CD4-positive, alpha-beta T cell treated with Interleukin-21 for 1 hour (primary cell): ENCODE measurements at regions not wholly inside any gene's neighbourhood (a gene's known extent, or its start where the extent isn't known, plus 50 kb on each side); places are given as distances from the start of the nearest gene placed in this dataset.
"Not testable (repeated sequence)": the region's sequence is repeated elsewhere in the genome, so short reads cannot be mapped to it uniquely, and the experiment has no call there.

Experiments
- DNase-seq: peaks from one replicate; pipeline ENCODE4 v3.0.0-alpha.2; 2020

DNA sequence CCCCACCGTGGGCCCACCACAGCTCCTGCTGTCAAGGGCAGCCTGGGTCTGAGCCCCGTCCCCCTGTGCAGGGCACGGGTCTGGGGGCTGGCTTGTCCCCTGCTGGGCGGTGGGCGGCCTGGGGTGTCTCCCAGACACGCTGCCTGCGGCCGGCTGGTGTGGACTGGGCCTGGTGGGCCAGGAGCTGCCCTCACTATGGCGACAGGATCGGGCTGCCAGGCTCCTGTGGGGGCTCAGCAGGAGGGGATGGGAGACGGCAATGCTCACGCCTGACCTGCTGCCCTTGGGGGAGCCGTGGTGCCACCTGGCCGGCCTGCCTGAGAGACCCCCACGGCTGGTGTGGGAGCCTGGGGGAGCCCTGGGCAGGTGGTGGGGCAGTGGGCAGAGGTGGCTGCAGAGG, 156.1 kb downstream of the TMEM121 start:
- not testable (repeated sequence) for DNase-seq

DNA sequence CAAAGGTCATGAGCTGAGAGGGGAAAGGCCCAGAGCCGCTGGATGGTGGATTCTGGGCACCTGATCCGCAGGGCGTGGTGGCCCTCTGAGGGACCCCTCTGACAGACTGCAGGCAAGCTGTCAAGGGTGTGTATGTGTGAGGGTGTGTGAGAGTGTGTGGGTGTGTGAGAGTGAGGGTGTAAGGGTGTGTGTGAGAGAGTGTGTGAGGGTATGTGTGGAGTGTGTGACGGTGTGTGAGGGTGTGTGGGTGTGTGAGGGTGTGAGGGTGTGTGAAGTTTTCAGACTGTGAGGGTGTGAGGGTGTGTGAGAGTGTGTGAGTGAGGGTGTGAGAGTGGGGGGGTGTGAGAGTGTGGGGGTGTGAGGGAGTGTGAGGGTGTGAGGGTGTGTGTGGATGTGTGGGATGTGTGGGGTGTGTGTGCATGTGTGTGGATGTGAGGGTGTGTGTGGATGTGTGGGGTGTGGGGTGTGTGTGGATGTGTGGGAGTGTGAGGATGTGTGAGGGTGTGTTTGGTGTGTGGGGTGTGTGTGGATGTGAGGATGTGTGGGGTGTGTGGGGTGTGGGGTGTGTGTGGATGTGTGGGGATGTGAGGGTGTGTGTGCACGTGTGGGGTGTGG, 156.7 kb downstream of the TMEM121 start:
- no peak for DNase-seq

DNA sequence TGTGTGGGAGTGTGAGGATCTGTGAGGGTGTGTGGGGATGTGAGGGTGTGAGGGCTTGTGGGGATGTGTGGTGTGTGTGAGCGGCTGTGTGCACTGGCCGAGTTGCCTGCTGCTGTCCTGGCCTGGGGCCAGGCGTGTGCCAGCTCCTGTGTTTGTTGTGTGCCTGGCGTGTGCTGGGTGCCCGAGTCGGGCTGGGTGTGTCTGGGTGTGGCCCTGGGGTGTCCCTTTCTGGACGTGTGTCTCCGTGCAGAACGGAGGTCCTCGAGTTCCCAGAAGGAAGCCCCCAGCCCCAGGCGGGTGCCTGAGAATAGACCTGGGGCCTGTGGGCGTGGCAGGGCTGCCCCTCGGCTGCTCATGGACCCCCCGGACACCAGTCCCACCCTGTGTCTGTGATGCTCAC, 157.7 kb downstream of the TMEM121 start:
- not testable (repeated sequence) for DNase-seq

DNA sequence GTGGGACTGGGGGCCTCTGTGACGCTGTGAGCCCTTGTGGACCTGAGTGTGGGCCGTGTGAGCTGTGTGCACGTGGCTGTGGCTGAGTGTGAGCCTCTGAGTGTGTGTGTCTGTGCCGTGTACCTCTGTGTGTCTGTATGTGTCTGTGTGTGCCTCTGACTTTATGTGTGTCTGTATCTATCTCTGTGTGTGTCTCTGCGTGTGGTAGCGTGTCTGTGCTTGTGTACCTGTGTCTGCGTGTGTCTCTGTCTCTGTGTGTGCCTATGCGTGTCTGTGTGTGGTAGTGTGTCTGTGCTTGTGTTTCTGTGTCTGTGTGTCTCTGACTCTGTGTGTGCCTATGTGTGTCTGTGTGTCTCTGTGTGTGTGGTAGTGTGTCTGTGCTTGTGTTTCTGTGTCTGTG, 158.2 kb downstream of the TMEM121 start:
- DNase-seq, result not testable (repeated sequence)

DNA sequence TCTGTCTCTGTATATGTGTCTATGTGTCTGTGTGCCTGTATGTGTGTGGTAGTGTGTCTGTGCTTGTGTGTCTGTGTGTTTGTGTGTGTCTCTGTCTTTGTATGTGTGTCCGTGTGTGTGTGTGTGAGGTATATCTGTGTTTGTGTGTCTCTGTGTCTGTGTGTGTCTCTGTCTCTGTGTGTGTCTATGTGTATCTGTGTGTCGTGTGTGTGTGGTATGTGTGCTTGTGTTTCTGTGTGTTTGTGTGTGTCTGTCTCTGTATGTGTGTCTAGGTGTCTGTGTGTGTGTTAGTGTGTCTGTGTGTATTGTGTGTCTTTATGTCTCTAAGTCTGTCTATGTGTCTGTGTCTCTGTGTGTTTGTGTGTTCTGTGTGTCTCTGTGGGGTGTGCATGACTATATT, 158.6 kb downstream of the TMEM121 start:
- DNase-seq, result no peak

DNA sequence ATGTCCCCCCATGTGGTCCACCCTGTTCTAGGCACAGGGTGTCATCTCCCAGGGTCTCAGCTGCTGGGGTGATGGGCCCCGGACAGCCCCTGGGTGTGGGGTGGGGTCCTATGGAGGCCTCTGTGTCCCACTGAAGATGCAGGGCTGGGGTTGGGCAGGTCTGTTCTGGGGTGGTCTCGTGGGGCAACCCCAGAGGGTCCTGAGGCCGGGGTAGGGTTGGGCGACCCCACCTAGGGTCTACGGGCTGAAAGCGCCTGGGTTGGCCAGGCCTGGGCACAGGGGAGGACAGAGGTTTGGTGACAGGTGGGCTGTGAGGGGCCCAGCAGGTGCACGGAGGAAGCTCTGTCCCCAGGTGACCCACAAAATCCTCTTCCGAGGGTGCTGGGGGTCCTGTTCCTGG, 159.2 kb downstream of the TMEM121 start:
- DNase-seq, result not testable (repeated sequence)

DNA sequence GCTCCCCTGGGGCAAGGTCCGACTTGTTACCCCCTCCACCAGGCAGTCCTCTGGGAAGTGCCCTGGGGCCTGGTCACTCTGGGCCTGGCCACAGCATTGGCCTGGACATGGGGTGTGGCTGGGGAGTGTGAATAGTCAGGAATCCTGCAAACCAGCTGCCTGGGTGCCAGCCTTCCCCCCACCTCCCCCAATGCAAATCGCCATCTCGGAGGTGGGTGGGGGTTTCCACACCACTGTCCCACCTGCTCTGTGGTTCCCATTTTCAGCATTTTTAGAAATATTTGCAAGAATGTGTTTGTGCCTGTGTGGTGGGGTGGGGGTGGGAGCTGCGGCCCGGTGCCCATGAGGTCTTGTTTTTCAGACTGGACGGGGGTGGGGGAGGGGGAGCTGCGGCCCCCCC, 159.7 kb downstream of the TMEM121 start:
- DNase-seq, result not testable (repeated sequence)

DNA sequence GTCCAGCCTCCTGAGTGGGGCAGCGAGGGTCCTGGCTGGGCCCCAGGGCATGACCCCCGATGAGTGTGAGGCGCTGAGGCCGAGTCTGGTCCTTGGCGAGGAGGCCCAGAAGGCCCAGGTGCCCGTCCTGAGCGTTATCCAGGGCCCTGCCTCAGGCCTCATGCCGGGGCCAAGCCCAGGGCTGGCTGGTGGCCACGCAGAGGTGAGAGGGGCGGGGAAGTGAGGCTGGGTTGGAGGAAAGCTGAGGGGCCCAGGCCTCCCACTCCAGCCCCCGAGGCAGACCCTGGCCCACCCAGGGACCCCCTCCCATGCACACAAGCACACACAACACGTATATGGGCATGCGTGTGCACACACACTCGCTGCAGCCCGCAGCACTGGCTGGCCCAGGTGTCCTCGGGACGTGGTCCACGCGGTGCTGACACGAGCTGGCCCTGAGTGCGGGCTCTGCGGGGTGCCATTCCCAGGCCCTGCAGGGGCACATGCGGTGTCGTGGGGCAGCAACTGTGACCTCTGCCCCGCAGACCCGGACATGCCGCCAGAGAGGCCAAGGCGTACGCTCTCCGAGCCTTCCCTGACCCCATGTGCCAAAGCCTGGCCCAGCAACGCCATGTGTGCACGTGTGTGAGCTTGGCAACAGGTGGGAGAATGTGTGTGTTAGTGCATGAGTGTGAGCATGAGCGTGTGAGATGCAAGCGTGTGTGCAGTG, 160.2 kb downstream of the TMEM121 start:
- DNase-seq, result not testable (repeated sequence)

DNA sequence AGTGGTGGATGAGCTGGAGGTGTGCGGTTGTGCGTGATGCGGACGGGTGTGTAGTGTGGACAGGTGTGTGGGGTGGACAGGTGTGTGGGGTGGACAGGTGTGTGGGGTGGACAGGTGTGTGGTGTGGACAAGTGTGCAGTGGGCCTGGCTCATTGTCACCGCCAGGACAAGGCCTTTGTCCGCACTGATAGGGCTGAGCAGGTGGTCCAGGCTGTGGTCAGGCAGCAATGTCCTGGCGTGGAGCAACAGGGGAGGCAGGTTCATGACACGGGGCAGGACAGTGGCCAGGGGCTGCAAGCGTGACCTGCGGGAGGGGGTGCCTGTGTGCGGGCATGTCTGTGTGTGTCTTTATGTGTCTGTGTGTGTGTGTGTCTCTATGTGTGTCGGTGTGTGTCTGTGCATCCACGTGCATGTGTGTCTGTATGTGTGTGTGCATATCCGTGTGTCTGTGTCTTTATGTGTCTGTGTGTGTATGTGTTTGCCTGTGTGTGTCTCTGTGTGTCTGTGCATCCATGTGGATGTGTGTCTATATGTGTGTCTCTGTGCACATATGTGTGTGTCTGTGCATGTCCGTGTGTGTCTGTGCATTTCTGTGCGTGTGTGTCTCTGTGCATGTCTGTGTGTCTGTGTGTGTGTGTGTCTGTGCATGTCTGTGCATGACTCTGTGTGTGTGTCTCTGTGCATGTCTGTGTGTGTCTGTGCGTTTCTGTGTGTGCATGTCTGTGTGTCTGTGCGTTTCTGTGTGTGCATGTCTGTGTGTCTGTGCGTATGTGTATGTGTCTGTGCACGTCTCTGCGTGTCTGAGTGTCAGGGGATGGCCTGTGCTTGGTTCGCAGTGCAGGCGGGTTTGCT, 161.0 kb downstream of the TMEM121 start:
- DNase-seq, result not testable (repeated sequence)

DNA sequence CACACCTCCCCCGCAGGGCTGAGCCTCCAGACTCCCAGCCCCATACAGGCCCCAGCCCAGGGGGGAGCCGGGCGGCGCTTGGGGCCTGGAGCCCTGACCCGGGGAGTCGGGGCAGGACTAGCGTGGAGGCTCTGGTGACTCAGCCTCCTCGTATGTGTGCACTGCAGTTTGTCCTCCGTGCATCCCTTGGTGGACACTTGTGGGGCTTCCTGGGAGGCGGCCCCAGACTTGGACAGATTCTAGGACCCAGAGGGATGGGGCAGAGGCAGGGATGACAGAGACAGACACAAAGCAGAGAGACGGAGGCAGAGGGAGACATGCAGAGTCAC, 161.6 kb downstream of the TMEM121 start:
- DNase-seq, result not testable (repeated sequence)

DNA sequence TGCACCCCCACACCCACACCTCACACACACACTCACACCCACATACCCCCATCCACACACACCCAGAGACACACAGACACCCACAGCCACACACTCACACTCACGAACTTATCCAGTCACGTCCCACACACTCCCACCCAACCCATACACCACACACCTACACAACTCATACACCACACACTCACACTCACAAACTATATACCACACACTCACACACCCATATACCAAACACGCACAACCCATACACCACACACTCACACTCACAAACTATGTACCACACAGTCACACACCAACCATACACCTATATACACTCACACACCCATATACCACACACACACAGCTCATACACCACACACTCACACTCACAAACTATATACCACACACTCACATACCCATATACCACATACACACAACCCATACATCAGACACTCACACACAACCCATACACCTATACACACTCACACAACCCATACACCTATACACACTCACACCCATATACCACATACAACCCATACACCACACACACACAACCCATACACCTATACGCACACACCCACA, 162.4 kb downstream of the TMEM121 start:
- DNase-seq, result not testable (repeated sequence)

DNA sequence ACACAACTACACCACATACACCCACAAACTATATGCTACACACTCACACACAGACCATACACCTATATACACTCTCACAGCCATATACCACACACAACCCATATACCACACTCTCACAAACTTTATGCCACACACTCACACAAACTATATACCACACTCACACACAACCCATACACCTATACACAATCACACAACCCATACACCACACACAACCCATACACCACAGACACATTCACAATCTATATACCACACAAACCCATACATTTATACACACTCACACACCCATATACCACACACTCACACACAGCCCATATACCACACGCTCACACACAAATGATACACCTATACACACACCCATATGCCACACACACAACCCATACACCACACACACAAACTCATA, 163.3 kb downstream of the TMEM121 start:
- no peak for DNase-seq

DNA sequence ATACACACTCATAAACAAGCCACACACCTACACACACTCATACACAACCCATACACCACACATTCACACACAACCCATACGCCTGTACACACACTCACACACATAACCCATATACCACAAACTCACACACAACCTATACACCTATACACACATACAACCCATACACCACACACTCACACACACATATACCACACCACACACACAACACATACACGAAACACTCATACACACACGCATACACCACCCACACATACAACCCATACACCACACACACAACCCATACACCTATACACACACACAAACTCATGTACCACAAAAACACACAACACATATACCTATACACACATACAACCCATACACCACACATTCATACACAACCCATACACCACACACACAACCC, 164.3 kb downstream of the TMEM121 start:
- no peak for DNase-seq

DNA sequence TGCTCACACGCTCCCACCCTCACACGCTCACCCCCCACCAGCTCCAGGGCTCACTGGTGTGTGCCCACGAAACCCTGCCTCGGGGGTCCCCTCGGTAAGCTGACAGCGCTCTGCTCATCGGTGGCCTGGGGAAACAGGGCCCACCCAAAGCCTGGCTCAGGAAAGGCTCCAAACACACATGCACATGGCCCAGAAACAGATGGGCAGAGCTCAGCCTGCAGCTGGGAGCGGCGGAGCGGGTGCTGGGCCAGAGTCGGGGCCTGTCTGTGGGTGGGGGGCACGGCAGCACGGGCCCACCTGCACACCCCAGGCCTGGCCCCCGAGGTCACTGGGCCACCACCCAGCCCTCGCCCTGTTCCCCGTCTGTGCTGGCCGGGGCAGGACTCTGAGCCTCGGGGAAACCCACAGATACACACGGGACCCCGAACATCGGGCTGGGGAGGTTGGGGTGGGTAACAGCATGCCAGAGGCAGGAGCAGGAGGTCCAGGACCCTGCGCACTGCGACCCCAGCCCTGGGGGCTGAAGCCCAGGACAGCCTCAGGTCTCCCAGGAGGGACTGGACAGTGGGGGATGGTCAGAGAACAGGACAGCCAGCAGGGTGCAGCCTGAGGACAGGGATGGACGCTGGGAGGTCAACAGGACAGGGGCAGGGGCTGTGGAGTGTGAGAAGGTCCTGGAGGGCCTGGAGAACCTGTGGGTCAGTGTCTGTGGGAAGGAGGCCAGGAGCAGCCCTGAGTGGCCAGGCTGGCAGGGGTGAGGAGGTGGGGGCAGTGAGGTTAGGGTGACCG, 165.1 kb downstream of the TMEM121 start:
- not testable (repeated sequence) for DNase-seq

DNA sequence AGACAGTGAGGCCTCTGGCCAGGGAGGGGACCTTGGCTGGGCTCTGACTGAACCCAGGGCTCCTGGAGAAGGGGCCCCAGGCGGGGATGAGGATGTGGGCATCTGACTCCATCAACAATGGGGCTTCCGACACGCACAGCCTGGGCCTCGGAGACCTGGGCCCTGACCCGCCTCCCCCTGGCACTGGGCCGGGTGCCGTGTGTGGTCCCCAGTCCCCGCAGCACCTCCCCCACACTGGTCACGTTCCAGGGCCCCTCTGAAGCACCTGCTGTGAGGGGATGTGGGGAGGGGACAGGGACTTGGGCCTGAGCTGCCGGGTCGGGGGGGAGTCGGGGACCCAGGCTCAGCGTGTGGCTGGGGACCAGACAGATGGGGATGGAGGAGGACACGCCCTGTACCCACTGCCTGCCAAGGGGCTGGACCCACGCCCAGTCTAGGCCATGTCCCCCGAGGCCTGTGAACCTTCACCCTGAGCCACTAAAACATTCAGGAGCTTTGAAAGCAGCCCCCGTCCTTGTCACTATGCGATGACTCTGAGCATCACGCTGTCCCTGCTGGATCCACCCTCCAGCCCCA, 165.8 kb downstream of the TMEM121 start:
- DNase-seq, result not testable (repeated sequence)

DNA sequence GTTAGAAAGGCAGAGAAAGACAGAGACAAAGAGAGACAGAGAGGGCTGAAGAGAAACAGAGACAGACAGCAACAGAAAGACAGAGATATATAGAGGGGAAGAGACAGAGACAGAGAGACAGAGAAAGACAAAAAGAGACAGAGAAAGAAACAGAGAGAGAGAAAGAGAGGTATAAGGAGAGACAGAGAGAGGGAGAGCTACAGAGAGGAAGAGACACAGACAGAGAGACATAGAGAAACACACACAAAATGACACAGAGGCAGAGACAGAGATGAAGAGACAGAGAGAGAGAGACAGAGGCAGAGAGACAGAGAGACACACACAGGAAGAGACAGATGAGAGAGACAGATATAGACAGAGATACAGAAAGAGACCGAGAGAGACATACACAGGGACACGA, 168.6 kb downstream of the TMEM121 start:
- DNase-seq, result no peak

DNA sequence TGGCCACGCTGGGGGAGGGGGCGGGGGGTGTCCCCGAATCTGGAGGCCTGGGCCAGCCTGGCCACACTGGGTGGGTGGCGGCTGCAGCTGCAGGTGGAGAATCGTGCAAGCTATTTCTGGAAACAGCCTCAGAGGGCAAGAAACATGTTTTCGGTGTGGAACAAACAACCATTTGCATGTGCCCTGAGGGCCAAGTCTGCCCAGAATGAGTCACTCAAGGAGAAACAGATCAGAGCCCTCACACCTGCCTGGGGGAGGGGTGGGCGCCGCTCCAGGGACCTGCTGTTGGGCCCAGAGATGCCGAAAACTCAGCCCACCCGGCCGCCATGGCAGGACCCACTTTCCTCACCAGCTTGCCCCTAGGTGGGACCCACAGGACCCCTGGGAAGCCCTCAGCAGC, 170.0 kb downstream of the TMEM121 start:
- not testable (repeated sequence) for DNase-seq

DNA sequence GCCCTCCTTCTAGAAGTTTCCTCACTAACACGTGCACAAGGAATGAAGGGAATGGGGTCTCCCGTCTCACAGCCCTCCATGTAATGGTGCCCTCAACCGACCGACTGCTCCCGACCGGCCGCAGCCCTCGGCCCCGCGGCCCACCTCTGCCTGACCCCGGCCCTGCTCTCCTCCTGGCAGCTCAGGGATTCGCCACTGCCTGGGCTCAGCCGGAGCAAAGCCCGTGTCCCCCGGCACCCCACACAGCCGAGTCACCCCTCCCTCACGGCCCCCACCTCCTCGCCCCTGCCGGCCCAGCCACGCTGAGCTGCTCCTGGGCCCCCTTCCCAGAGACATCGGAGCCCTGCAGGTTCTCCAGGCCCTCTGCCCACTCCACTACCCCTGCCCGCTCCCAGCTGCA, 171.0 kb downstream of the TMEM121 start:
- DNase-seq, result not testable (repeated sequence)

DNA sequence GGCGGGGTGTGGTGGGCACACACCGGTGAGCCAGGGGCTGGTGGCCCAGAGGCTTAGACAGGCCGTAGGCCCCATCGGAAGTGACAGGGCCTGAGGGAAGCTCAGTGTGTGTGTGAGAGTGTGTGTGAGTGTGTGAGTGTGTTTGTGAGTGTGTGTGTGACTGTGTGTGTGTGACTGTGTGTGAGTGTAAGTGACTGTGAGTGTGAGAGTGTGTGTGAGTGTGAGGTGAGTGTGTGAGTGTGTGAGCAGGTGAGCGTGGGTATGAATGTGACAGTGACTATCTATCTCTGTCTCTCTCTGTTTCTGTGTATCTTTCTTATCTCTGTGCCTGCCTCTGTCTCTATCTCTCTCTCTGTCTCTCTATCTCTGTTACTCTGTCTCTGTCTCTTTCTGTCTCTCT, 171.6 kb downstream of the TMEM121 start:
- not testable (repeated sequence) for DNase-seq

DNA sequence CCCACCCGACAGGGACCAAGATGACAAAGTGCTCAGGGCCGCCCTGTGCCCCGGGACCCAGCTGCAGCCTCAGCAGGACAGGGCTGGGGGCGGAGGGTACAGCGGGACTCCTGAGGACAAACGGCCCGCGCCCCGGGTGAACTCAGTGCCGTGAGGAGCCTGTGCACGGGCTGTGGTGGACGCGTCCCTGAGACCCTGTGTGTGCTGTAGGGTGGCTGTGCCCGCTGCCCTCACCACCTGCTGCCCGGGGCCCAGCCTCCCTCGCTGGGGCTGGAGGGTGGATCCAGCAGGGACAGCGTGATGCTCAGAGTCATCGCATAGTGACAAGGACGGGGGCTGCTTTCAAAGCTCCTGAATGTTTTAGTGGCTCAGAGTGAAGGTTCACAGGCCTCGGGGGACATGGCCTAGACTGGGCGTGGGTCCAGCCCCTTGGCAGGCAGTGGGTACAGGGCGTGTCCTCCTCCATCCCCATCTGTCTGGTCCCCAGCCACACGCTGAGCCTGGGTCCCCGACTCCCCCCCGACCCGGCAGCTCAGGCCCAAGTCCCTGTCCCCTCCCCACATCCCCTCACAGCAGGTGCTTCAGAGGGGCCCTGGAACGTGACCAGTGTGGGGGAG, 172.7 kb downstream of the TMEM121 start:
- not testable (repeated sequence) for DNase-seq

DNA sequence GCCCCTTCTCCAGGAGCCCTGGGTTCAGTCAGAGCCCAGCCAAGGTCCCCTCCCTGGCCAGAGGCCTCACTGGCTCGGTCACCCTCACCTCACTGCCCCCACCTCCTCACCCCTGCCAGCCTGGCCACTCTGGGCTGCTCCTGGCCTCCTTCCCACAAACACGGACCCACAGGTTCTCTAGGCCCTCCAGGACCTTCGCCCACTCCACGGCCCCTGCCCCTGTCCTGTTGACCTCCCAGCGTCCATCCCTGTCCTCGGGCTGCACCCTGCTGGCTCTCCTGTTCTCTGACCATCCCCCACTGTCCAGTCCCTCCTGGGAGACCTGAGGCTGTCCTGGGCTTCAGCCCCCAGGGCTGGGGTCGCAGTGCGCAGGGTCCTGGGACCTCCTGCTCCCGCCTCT, 173.3 kb downstream of the TMEM121 start:
- DNase-seq, result not testable (repeated sequence)

DNA sequence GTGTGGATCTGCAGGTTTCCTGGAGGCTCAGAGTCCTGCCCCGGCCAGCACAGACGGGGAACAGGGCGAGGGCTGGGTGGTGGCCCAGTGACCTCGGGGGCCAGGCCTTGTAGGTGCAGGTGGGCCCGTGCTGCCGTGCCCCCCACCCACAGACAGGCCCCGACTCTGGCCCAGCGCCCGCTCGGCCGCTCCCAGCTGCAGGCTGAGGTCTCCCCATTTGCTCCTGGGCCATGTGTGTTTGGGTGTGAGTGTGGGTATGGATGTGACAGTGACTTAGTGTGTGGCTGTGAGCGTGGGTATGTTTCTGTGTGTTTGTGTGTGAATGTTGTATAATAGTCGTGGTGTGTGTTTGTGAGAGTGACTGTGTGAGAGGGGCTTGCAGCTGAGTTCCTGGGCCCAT, 173.8 kb downstream of the TMEM121 start:
- not testable (repeated sequence) for DNase-seq
